NCI-H1436 (cell line): ENCODE measurements at regions not wholly inside any gene's neighbourhood (a gene's known extent, or its start where the extent isn't known, plus 50 kb on each side); places are given as distances from the start of the nearest gene placed in this dataset.
"Not testable (repeated sequence)": the region's sequence is repeated elsewhere in the genome, so short reads cannot be mapped to it uniquely, and the experiment has no call there.

Experiments used
- DNase-seq: peaks from one replicate; lab custom pipeline; 2025; lab: John Stamatoyannopoulos, UW

DNA sequence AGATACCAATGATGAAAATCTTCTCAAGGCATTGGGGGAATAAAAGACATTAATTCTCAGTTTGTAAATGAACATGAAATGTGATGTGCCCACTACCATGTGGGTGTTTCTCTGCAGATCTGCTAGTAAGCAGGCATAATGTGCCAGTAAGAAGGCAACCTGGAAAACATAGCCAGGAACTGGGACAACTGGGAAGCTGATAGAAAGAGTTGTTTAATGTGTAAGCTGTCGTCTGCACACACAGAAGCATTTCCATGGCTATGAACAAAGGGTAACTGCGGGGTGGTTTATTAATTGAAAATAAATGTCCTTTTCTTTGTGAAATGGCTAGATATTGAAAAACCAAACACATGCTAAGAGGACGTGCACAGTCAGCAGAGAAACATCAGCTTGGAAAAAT, 52.0 kb downstream of the ZC3H11B start:
- DNase-seq = no peak

DNA sequence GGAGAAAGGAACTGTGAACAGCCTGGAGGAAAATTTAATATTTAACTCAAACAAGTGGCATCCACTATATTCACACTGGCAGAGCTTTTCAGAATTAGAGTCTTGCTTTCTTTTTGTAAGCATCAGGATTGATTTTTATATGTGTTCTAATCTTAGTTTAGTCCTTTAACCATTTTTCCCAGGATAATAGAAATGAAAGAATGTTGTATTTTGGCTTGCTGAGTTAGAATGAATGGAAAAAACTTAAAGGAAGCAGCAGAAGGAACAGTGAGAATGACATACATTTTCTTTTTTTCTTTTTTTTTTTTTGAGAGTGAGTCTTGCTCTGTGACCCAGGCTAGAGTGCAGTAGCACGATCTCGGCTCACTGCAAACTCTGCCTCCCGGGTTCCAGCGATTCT, 53.0 kb downstream of the ZC3H11B start:
- DNase-seq = no peak

DNA sequence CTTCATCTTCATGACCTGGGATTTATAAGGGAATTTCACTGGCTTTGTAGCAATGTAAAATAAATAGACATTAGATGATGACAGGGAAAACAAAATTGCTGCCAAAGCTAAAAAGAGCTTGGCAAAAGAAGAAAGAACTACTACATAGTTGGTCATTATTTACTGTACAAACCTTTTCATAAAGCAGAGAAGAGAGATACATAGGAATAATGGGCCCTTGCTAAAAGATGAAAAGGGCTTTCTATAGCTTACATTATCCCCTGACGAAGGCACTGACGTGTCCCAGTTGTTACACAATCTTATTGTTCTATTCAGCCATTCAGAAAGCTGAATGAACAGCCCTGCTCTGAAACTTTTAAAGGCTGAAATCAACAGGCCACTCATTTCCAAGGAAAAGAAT, 57.1 kb downstream of the ZC3H11B start:
- peak; percentile 11 for DNase-seq

DNA sequence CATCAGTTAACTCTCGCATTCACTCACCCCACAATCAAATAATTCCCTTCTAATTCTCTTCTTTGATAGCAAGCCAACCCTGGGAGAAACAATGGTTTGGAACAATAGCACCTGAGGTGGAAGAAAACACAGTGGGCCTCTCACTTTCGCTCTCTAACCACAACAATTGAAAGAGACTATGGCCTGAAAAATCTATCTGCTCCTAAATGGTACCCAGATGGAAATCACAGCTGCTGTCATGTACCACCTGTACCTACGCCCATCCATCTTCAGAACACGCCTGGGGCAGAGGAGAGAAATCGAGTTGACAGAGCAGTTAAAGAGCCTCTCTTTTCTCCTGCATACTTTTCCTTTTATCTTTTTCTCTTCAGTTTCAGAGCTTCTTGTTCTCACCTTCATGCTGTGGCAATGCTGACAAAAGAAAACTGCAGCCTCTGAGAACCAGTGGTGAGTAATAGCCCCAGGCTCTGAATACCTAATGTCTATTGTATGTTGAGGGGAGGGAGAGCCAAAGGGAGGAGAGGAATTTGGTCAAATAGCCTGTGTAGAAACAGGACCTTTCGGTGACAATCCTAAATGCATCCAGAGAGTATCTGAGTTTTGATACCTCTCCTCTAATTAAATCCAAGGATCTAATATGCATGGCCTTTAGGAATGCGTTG, 57.7 kb downstream of the ZC3H11B start:
- DNase-seq = peak; percentile 2

DNA sequence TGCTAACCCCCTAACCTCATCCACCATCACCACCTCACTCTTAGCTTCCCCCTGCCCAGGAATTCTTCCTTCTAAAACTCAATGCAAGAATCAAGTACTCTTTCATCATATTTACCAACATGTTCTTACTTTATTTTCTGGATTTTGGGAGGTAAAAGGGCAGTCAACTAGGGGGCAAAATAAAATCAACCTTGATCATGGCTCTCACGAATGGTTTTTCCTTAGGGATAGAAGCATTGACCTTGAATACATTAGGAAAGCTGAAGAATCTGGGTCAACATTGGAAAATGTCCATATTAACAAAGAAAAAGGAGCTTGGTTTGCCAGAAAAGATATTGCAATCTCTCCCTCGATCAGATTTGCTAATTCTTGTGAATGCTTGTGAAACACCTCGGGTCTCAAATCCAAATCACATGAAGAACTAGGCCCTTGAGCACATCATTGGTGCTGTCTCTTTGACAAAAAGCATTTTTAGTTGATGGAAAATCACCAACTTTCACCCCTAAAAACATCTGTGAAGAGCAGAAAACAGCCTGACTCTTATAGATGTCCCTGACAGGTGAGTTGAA, 58.9 kb downstream of the ZC3H11B start:
- no peak for DNase-seq

DNA sequence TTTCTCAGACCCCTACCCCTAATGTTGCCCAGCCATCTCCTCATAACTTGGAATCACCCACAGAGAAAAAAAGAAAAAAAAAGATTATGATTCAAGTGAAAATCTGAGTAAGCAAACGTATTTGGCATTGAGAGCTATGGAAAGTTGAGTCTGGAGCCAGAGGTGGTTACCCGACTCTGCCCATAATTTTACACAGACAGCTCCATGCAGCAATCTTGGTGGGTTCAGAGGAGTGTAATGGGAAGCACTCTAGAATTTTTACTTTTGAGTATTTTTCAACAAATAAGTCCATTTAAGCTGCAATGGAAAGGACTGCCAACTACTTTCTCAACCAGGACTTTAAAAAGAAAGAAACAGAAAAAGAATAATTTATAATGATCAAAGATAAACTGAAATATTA, 62.7 kb downstream of the ZC3H11B start:
- no peak for DNase-seq

DNA sequence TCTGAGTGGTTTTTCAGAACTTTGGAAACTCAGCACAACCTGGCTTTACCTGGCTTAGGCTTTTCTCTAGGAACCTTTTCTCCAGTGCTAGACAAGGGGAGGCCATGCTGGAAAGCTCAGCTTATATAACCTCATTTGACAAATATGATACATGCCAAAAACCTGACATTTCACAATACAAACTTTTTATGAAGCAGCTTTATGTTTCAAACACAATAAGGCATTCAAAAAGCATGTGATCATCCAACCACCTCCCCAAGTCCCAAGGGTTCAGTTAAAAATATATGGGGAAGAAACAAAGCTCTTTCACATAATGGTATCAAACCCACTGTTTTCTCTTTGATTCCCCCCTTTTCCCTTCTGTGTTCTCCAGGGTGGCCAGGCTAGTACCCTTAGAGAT, 63.7 kb downstream of the ZC3H11B start:
- no peak for DNase-seq

DNA sequence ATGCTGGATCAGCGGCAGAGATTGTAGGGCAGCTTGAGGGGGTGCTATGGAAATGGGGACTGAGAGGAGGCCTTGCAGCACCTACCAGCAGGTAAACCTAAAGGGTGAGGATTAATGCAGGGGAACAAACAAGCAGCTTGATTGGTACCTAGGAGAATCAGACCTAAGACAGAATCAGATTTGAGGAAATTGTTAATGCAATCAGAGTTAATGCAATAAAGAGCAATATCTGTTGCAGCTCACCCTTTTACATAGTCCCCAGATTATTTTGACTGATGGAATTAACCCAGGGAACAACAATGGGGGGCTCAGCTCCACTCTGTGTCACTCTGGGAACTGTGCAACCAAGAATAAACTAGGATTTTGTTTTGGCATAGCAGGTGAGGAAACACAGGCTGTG, 64.5 kb downstream of the ZC3H11B start:
- DNase-seq = no peak

DNA sequence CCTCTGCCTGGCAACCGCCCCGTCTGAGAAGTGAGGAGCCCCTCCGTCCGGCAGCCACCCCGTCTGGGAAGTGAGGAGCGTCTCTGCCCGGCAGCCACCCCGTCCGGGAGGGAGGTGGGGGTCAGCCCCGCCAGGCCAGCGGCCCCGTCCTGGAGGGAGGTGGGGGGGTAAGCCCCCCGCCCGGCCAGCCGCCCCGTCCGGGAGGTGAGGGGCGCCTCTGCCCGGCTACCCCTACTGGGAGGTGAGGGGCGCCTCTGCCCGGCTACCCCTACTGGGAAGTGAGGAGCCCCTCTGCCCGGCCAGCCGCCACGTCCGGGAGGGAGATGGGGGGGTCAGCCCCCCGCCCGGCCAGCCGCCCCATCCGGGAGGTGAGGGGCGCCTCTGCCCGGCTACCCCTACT, 67.1 kb downstream of the ZC3H11B start:
- DNase-seq = not testable (repeated sequence)

DNA sequence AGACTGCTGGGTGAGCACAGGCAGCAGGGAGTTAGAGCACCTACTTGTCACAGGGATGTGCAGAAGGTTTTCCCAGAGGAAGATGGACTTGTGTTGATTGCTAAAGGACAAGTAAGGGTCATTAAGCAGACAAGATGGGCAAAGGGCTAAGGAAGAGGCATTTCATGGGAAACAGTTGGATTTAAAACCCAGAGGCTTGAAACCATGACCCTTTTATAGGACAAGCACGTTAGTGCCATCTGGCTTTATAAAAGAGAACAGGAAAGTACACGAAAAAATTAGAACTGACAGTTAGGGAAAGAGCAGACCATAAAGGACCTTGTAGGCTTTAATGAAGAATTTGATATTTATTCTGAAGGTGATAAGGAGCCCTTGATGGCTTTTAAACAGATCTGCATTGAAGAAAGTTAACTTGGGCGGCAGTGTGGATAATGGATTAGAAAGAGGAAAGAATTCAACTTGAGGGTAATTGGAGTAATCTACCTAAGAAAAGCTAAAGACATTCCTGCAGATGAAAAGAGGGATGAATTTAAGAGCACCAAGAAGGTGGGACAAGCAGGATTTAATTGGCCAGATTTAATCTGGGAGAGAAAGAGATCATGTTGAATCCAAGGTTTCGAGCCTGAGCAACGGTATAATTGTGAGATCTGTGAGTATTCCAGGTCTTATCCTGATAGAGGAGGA, 68.6 kb downstream of the ZC3H11B start:
- DNase-seq = no peak

DNA sequence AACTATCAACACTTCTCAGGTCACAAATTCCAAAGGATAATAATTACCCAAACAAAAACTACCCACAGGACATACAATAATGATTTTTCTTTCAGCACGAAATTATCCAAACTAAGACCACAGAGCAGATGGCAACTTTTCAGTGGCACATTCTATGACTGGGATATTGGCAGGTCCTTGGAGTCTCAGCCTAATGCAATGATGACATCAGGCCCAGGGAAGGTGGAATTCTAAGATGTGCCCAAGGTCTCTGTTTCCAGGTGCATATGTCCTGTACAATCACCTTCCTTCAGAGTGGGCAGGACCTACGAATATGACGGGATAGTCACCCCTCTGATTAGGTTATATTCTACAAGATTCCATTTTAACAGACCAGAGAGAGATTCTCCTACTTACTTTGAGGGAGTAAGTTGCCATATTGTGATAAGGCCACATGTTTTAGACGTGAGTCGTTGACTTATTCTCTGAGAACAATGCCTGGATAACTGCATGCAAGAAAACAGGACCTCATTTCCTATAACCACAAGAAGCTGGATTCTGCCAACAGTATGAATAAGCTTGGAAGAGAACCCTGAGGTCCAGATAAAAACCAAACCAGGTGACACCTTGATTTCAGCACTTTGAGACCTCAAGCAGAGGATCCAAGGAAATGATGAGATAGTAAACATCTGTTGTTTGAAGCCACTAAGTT, 69.9 kb downstream of the ZC3H11B start:
- DNase-seq = no peak

DNA sequence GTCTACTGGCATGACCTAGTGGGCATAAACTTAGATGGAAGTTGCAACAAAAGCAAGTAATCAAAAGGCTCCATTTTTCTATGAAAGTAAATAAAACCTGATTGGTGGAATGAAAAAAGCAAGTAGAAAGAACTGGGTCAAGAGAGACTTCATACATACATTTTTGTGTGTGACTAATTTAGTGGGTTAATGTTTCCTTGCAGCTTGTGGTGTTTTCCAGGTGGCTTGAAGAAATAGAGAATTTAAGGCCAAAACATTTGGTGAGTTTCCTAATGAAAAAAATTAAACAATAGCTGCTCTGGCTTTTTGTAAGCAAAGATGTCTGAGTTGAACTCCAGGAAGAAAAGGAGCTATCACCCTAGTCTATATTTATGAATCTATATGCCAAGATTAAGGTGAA, 71.0 kb downstream of the ZC3H11B start:
- DNase-seq = no peak

DNA sequence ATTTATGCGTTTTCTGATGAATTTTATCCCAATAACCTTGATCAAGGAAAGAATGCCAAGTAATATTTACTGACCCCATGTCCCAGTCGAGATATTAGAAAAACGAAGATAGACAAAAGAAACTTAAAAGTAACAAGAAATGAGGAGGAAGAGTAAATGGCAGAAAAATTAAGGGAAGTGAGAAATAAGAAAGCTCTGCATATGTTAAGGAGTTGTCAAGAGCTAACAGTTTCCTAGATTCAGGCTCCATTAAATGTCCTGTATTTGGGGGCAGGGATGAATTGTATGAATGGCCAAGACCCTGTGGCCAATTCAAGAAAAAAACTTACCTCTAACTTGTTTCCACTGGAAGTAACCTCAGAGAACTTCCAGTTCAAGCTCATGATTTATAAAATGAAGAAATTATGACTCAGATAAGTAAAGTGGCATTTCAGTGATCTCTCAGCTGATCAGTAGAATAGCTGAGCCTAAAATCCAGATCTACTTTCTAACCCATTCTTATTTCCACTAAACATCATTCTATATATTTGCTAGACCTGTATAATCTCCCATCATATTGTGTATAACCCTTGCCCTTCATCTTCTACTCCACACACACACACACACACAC, 73.2 kb downstream of the ZC3H11B start:
- no peak for DNase-seq

DNA sequence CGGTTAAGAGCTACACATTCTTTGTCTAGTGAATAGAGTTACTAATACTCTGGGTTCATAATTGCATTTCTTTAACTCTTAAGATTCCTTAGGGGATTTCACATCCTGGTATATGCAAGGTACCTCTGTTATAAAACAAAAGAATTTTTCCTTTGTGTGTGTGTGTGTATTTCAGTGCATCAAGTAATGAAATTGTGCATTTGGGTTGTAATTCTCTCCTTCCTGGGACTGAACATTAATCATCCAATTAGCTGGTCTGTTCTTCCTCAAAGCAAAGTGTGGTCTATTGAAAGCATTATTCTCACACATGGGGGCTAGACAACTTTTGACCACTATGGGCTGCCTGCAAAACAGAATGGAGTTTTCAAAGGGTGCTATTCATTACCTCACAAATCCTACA, 74.0 kb downstream of the ZC3H11B start:
- DNase-seq = no peak

DNA sequence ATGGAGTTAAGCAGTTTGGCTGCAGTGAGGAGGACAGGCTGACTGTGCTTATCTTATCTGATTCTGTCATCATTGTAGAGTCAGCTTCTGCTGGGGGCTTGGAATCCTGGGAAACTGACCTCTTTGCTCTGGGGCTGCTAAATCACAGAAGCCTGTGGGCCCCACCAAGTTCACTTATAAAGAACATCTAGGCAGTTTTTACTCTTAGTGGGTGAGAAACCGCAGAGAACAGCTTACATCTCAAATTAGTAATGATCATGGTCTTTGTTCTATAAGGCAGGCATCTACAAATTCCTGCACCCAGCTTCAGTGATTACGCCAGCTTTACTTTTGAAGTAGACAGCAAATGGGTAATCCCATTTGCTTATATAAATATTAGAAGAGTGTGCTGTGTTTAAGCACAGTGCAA, 75.7 kb downstream of the ZC3H11B start:
- no peak for DNase-seq

DNA sequence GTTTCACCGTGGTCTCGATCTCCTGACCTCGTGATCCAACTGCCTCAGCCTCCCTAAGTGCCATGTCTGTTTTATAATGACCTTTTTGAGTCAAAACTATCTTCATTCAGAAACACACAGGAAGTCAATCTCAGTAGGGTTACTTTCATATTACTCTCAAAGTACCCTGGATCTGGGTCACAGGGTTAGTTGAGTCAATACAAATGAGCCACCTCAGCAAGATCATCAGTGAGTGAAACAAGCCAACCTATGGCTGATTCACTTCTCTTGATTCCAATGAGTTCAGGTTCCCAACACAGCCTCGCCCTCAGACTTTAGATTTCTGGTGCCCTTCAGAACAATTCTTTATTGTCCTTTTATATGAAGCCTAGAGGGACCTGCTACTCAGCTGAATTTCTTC, 76.9 kb downstream of the ZC3H11B start:
- DNase-seq = no peak

DNA sequence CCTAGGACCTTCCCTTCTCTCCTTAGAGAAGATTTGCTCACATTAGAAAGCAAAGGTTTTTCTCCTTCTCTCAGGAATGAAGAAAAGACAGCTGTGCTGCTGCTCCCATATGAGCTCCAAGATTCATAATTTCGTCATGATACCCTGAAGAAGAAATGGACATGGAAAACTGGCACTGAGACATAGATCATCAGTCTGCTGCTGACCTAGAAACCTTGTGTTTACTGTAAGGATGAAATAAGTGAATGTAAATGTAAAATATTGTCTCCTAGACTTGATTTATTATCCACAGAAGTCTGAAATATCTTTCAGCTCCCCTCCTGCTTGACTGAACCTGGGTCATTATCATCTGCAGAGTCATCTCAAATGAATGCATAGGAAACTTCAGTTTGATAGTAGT, 77.9 kb downstream of the ZC3H11B start:
- no peak for DNase-seq

DNA sequence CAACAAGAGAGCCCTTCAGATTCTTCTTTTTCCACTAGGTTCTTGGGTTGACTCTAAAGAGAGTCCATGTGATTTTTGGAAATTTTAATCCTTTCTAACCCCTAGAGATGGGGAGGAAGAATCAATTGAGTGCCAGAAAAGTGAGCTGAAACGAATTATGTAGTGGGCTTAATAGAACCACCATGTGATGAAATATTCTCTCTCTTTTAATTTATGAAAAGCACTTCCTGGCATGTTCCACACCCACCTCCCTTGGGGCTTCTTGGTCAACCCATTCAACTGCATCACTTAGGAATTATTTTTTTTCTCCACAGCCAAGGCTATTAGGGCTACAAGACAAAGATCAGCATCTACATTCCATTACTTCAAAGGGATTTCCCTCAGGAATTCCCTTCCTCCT, 79.6 kb downstream of the ZC3H11B start:
- no peak for DNase-seq

DNA sequence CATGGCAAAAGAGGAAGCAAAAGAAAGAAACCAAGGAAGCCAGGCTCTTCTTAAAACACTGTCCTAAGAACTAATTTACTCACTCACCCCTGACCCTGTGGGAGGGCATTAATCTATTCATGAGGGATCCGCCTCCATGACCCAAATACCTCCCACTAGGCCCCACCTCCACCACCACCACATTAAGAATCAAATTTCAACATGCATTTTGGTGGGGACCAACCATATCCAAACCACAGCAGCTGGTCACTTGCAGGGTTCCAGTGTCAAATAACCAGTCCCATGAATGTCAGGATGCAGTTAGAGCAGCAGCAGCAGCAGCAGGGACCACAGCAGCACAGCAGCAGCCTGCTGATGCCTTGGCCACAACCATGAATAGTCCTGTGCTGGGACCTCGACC, 83.8 kb downstream of the ZC3H11B start:
- no peak for DNase-seq

DNA sequence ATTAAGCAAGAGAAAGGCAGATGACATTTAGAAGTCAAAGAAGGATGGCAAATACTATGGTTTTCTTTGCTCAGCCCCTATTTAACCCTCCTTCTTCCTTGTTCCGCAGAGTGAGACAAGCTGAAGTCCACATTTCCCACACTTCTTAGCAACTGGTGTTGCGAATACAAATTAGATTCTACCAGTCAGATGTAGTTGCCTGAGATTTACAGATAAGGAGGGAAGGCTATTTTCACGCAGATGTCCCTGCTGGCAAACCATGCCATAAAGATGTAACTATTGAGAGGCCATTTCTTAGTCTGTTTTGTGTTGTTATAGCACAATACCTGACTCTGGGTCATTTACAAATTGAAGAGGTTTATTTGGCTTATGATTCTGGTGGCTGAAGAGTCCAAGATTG, 84.3 kb downstream of the ZC3H11B start:
- no peak for DNase-seq

DNA sequence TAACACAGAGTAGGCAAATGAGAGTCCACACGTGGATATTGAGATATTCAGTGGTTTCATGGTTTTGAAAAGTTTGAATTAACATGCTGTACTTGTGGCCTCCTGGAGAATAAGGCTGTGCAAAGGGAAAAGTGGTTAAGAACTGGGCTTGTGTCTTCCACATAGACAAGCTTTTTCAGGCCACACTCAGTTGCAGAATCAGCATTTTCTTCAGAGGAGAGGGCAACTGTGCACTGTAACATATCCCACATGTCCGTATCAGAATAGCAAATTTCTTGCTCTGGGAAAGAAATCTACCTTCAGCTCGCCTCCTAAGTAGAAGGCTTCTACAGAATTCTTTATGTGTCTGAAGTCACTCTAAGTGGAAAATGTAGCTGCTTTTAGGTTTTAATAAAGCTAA, 84.9 kb downstream of the ZC3H11B start:
- no peak for DNase-seq

DNA sequence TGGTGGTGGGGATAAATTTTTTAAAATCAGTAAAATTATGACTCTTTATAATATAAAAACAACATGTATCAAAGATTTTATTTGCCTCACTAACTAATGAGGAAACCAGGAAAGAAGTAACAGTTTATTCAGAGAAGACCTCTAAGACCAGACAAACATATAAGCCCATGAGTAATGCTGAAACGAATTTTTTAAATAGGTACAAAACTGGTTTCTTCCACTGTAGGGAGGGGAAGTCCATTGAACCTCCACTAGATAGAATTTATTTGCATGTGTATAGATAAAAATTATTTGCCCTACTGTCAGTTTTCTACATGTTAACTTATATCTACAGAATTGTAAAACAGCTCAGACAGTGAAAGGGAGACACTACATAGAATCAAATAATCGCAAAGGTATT, 86.8 kb downstream of the ZC3H11B start:
- DNase-seq = no peak

DNA sequence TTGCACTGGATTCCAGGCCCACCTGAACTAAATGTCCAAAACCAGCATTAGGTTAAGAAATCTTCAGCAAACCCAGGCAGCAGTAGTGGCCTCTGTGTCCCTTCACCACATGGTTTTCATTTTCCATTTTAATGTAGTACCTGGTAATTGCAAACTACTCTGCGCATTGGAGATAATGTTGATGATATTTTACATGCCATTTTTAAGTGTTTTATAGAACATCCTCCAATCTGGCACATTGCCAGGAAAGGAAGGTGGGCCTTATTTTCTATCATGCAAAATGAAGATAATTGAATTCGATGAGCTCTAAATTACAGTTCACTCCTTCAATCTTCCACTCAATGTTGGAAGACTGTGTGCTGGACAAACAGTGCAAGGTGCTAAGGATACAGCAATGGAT, 89.5 kb downstream of the ZC3H11B start:
- DNase-seq = peak; percentile 88
